Glomerular endothelial cell (primary cell): ENCODE measurements at regions not wholly inside any gene's neighbourhood (a gene's known extent, or its start where the extent isn't known, plus 50 kb on each side); places are given as distances from the start of the nearest gene placed in this dataset.
"Not testable (repeated sequence)": the region's sequence is repeated elsewhere in the genome, so short reads cannot be mapped to it uniquely, and the experiment has no call there.

Experiments used
- DNase-seq: peaks from one replicate; pipeline ENCODE4 v3.0.0-alpha.2; 2011; ENCODE audit warnings: low read depth, low spot score; ENCODE audit errors: extremely low read depth

GRCh38 chr4:159779716-159780115 is 676.8 kb downstream of the RAPGEF2 start:
- DNase-seq = no peak

- no peak for DNase-seq
Measured at GRCh38 chr4:159780196-159780922, 677.5 kb downstream of the RAPGEF2 start.

- no peak for DNase-seq
Measured at GRCh38 chr4:159787901-159788300, 685.0 kb downstream of the RAPGEF2 start.

- no peak for DNase-seq
Measured at GRCh38 chr4:159791334-159791733, 688.5 kb downstream of the RAPGEF2 start.

- not testable (repeated sequence) for DNase-seq
Measured at GRCh38 chr4:159804592-159804991, 701.7 kb downstream of the RAPGEF2 start.

GRCh38 chr4:159823743-159824142 is 720.9 kb downstream of the RAPGEF2 start:
- no peak for DNase-seq

- no peak for DNase-seq
Measured at GRCh38 chr4:159828687-159829086, 725.8 kb downstream of the RAPGEF2 start.

DNA sequence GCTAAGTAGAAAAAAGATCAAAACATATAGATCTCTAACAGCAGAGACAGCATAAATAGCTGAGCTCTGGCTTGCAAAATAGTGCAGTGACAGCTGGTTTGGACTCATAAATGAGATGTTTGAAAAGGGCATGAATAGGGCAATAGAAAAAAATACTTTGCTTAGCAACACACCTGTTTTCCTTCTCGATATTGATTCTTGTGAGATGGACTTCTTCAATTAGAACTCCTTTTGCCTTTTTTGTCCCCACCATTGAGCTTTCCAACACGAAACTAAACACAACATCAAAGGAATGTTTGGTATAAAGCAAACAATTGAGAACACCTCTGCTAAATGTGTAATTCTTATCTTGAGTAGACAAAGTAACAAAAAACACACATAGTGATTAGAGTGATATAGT is 726.3 kb downstream of the RAPGEF2 start:
- DNase-seq = no peak

DNA sequence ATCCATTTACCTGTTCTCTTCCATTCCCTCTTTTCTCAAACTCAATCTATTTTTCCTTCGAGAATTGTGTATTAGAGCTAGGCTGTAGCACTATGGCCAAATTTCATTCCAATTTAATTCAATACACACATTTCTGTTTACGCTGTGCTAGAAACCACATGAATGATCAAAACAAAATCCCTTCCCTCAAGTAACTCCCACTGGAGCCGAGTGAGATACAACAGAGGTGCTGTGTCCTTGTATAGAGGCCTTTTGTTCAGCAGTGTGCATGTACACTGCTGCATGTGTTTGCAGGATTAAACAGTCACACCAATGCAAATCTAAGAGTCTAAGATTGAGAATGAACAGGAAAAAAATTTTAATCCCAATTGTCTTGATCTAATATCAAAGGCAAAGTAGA is 734.2 kb downstream of the RAPGEF2 start:
- no peak for DNase-seq

GRCh38 chr4:159855731-159856130 is 752.9 kb downstream of the RAPGEF2 start:
- DNase-seq = no peak

DNA sequence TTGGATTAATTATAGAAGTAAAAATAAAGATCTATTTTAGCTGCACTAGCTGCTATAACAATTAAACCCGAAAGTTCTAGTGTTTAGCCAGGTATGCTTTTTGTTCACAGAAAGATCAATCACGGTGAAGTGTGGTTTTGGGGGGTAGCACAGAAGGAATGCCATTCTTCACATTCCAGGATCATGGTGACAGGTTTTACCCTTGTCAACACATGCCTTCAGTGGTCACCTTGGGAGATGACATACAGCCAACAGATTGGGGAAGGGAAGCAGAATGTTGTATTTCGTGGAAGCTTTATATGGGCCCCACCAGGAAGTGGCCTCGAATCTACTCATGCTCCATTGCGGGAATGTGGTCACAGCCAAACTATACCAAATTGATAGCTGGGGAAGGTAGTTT is 753.6 kb downstream of the RAPGEF2 start:
- DNase-seq = no peak

DNA sequence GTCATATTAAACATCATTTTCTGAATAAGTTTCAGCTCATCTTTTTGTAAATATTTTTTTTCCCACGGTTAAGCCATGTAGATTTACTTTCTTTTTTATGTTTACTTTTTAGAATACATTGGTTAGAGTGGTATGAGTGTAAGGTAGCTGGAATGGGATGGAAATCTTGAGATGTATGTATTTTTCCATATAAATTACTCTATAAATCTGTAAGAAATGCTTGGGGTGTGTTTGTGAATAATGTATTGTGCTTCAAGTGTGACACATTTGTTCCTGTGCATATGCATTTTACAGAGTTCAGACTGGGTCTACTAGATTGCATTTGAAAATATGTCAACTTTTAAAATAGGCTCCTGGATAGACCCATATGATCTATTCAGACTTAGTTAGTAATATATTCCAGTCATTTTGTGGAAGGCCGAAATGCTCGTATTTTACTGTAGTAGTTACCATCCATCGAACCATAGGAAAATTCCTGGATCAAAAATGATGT is 756.8 kb downstream of the RAPGEF2 start:
- no peak for DNase-seq

DNA sequence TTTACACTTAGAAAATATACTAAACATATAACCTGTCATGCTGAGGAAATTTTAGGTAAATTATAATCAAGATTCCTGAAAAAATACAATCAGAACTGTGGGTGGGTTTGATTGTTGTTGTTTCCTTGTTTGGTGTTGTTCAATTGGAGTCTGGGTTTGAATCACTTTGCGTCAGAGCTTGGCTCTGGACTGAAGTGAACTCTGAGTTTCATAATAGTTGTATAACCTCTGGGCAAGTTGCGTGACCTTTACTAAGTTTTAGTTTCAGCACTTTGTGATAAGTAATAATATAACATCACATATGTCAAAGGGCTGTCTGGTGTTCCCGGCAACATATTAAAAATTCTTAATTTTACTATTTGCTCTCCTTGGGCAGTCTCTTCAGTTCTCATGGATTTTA is 758.1 kb downstream of the RAPGEF2 start:
- no peak for DNase-seq

DNA sequence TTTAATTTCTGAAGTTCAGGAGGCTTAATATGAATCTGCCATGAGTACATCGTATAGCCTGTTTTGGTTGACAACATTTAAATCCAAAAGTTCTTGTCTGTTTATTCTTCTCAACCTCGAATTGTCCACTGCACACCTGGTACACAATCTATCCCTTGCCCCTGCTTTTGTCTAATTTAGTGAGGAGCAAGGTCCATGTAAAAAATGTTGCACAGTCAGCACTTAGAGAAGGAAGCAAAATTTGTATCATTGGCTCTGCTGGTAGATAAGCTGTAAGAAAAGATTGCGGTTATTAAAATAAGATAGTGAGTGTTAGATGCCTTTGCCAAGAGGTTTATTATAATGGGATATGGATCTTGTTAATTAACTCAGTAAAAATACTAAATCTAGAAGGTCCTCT is 761.5 kb downstream of the RAPGEF2 start:
- DNase-seq = no peak

DNA sequence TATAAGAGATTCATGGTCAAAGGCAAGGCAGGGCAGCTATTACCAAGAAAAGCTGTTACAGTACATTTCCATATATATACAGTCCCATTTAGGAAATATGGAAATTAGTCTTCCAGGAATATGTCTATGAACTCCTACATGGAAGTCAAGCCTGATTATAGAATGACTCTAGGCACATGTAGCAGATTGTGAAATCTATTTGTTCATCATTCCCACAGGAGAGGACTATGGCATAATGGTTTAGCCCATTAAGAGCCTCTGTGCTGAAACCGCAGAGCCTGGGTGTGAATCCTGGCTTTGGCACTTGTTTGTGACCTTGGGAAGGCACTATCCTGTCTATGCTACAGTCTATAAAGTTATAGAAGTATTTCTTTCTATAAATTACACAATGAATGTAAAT is 764.8 kb downstream of the RAPGEF2 start:
- DNase-seq = no peak

- not testable (repeated sequence) for DNase-seq
Measured at GRCh38 chr4:159868936-159869335, 766.1 kb downstream of the RAPGEF2 start.

DNA sequence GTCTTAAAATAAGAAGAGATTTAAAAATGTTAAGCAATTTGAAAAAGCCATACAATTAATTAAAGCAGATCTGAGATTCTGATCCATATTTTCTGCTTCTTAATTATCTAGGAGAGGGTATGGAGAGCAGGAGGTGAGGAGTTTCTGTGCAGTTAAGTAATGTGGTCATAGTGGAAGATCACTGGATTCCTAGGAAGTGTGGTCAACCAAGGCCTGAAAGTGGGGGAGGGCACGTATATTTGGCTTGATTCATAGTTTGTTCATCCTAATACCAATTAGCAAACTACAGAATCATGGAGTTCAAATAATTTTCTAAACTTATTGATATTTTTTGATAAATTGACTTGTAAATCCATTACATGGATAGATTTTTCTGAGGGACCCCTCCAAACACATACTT is 768.3 kb downstream of the RAPGEF2 start:
- no peak for DNase-seq

DNA sequence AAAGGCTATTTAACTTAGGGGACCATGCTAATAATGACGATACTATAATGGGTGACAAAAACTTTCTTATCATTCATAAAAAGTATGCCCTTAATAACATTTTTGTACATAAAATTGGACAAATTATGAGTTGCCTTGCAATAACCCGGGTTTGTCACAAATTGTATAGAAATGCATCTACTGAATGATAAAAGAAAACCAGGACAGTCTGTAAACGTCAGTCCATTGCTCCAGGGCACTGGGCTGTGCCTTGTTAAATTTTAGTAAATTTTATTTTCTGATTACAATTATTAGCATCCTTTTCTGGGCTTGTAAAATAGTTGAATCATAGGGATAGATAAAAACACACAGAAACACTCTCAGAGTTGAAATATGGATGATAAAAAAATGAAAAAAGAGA is 778.3 kb downstream of the RAPGEF2 start:
- no peak for DNase-seq

DNA sequence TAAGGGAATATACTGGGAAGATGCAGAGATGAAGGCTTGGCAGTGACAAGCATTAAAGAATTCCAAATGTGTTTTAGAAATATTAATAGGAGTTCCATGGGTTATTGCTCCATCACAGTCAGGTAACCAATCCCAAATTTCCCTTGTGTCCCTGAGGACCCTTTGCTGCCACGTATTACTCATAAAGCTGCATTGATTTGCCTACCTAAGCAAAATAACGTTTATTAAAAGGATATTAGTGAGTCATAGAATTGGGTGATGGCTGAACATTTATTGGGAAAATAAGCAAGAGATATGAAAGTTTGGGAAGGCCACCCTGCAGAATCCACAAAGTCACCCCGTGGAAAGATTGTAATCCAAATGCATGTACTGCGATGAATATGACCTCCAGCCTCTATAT is 782.1 kb downstream of the RAPGEF2 start:
- no peak for DNase-seq

- no peak for DNase-seq
Measured at GRCh38 chr4:159899596-159899995, 796.7 kb downstream of the RAPGEF2 start.

- DNase-seq = no peak
Measured at GRCh38 chr4:159900562-159900961, 797.7 kb downstream of the RAPGEF2 start.

DNA sequence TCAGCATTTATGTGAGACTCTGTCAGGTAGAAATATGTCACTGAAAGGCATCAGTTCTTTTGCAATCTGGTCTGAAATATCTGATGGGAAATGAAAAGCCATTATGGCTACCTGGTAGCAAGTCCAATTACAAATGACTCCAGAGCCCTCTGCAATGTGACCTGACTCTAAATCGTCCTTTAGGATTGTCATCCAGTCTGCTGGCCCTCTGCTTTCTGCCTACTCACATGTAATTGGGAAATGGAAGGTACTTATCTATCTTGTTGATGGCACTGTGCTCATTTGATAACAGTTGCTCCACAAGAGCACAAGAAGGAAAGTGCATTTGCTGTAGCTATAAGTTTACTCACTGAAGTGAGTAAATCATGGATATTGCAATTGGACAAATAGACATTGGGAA is 799.8 kb downstream of the RAPGEF2 start:
- DNase-seq = no peak

DNA sequence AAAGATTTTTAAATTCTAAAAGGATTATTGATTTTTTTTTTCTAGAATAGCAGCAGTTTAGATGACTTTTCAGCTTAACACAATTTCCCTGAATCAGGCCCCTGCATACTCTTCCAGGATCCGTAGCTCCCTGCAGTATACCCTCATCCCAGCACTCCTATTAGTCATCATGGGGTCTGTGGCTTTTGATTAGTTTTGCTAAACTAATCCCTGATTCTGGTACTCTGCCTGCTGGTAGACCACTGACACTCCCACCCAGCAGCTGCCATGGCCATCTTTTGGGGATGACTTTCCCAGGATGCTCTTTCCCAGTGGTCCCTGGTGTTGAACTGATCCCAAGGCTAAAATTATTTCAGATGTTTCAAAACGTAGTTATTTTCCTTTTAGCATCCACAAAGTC is 802.0 kb downstream of the RAPGEF2 start:
- no peak for DNase-seq
